Sigmoid colon (tissue), 6 donors: ENCODE measurements at regions not wholly inside any gene's neighbourhood (a gene's known extent, or its start where the extent isn't known, plus 50 kb on each side); places are given as distances from the start of the nearest gene placed in this dataset.

ENCODE experiments used
- DNase-seq: peaks from one replicate; pipeline ENCODE4 v3.0.0-alpha.2; 2019
- H3K27ac ChIP-seq, 4 donors: fragments of 200-600 bp; sonication (generic); one replicate each; pipeline ENCODE4 v1.5.1; 2016 to 2019; ENCODE audit warnings: mild to moderate bottlenecking in 1 of 4
- H3K27me3 ChIP-seq, 3 donors: fragments of 200-600 bp; sonication (generic); one replicate each; pipeline ENCODE4 v1.5.1; 2019; ENCODE audit warnings: mild to moderate bottlenecking in 1 of 3
- H3K36me3 ChIP-seq, 4 donors: fragments of 200-600 bp; sonication (generic); one replicate each; pipeline ENCODE4 v1.5.1; 2016 to 2019
- H3K4me1 ChIP-seq, 4 donors: fragments of 200-600 bp; sonication (generic); one replicate each; pipeline ENCODE4 v1.5.1; 2017 to 2019
- H3K4me3 ChIP-seq, 4 donors: fragments of 200-600 bp; sonication (generic); one replicate each; pipeline ENCODE4 v1.5.1; 2017 to 2019; ENCODE audit warnings: mild to moderate bottlenecking in 2 of 4, moderate library complexity in 1 of 4
- H3K9me3 ChIP-seq, 4 donors: fragments of 200-600 bp in 3 of 4; sonication (generic) in 3 of 4; one replicate each; pipeline versions ENCODE4 v1.5.1 to v1.6.1; 2013 to 2019
- EP300 ChIP-seq, 4 donors: sonication (generic); formaldehyde crosslinking; IDR thresholded peaks; one replicate each; pipeline ENCODE4 v1.6.1; 2017; ENCODE audit warnings: antibody characterized with exemption in 4 of 4
- POLR2A ChIP-seq, 2 donors: fragments of 450-650 bp; IDR thresholded peaks; one replicate each; pipeline ENCODE4 v1.6.1; 2016; ENCODE audit warnings: antibody characterized with exemption in 2 of 2, mild to moderate bottlenecking in 2 of 2, moderate library complexity in 2 of 2
- POLR2AphosphoS5 ChIP-seq, 4 donors: sonication (generic); formaldehyde crosslinking; IDR thresholded peaks; one replicate each; pipeline ENCODE4 v1.6.1; 2017; ENCODE audit warnings: antibody characterized with exemption in 4 of 4
- WGBS, 2 donors: extraction: QIAGEN DNeasy Blood & Tissue Kit; methylation state at CpG; one replicate each; pipeline ENCODE4 v1.1.7; 2013; 5-methylcytosine and 5-hydroxymethylcytosine counted together
- intact Hi-C: fragments of 100-400 bp; cut with DNase I; formaldehyde crosslinking; loops from one replicate; pipeline ENCODE4 v1.15.1; 2023
- TF ChIP-seq, protein P1 (sequence below), 4 experiments: fragments of 450-650 bp in 3 of 4; fragments of 200-600 bp in 1 of 4; IDR thresholded peaks; one replicate each; pipeline ENCODE4 v1.5.1; 2016 to 2019; ENCODE audit warnings: antibody characterized with exemption in 4 of 4, mild to moderate bottlenecking in 3 of 4, moderate library complexity in 2 of 4
- donor health status: healthy with polysubstance abuse.
- donor health status: healthy.

DNA sequence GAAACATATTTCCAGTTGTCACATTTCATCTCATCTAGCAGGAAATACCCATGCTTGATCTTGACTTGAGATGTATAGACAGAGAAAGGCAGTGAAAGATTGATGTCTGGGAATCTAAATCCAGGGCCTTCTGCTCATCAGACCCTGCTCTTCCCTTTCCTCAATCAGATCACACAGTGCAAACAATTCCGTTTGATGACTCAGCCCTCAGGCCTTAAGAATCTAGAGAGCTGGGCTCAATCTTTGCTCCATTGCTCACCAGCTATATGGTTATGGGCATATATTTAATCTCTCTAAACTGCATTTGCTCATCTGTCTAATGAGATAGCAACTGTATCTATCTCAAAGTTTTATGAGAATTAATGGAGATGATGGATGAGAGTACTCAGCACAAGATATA, 201.8 kb upstream of the CCDC196 start:
- intact Hi-C loops = no loop called here

DNA sequence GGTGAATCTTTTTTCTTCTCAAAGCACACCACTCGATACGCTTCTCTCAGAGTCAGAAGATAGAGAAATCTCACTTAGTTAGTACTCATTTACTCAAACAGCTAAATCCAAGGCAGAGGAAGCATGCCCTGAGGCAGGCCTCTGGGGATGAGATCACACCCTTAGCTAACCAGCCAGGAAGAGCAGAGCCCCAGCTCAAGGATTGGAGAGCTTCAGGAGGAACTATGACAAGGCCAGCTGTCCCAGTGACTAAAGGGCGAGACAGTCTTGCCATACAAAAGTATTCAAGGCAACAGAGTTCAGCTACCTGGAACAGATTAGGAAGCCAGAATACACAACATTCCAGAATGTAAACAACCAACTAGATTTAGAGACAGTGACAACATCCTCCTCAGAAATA, 197.7 kb upstream of the CCDC196 start:
- DNase-seq = no peak
- 95 to 98% methylated on average over 3 of the region's 3 CpGs for WGBS, 2 donors
- Histone ChIP-seq H3K4me1 (no peaks in the 10 kb centered on the region), H3K9me3 (no peaks in the 10 kb centered on the region), H3K27me3 (no peaks in the 10 kb centered on the region), H3K27ac (no peak overlapping the region), H3K4me3 (no peak overlapping the region), H3K36me3 (no peaks in the 10 kb centered on the region)
- no peak for TF ChIP-seq POLR2A (IDR thresholded peaks at IDR 0.05)
- no peak for TF ChIP-seq EP300 (IDR thresholded peaks at IDR 0.05)
- TF ChIP-seq, protein P1, sequence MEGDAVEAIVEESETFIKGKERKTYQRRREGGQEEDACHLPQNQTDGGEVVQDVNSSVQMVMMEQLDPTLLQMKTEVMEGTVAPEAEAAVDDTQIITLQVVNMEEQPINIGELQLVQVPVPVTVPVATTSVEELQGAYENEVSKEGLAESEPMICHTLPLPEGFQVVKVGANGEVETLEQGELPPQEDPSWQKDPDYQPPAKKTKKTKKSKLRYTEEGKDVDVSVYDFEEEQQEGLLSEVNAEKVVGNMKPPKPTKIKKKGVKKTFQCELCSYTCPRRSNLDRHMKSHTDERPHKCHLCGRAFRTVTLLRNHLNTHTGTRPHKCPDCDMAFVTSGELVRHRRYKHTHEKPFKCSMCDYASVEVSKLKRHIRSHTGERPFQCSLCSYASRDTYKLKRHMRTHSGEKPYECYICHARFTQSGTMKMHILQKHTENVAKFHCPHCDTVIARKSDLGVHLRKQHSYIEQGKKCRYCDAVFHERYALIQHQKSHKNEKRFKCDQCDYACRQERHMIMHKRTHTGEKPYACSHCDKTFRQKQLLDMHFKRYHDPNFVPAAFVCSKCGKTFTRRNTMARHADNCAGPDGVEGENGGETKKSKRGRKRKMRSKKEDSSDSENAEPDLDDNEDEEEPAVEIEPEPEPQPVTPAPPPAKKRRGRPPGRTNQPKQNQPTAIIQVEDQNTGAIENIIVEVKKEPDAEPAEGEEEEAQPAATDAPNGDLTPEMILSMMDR (IDR thresholded peaks at IDR 0.05) = no peak
- TF ChIP-seq POLR2AphosphoS5 (IDR thresholded peaks at IDR 0.05) = no peak
- intact Hi-C loops = no loop called here

More for the DNA sequence above, 201.8 kb upstream of the CCDC196 start:
- no peak for TF ChIP-seq POLR2A (IDR thresholded peaks at IDR 0.05)
- TF ChIP-seq EP300 (IDR thresholded peaks at IDR 0.05) = no peak
- TF ChIP-seq, protein P1 (IDR thresholded peaks at IDR 0.05) = no peak
- no peak for TF ChIP-seq POLR2AphosphoS5 (IDR thresholded peaks at IDR 0.05)
- DNase-seq = no peak
- Histone ChIP-seq H3K27me3 (no peaks in the 10 kb centered on the region), H3K36me3 (no peaks in the 10 kb centered on the region), H3K27ac (no peak overlapping the region), H3K4me3 (no peak overlapping the region), H3K4me1 (peaks cover 0 to 18% (median 2%) of the 10 kb centered on the region in 4 donors), H3K9me3 (no peaks in the 10 kb centered on the region)
- WGBS, 2 donors = 31 to 57% methylated on average over 1 of the region's 1 CpG

DNA sequence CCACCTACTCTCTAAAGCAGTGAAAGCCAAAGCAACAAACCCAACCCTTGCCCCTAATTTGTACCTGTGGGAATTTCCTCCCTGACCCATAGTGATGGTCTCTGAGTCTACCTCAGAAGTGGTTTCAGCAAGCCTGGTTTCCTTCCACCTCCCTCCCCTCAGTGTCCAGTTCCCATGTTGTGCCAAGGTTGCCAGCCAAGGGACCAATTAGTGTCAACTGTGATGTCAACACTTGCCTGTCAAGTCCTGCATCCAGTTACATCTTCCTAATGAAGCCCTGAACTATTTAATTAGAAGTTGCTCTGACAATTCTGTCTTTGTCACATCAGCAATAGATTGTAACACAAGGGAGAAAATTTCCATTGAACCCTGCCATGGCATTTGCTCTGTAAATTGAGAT, 194.4 kb upstream of the CCDC196 start:
- H3K27me3 ChIP-seq = no peaks in the 10 kb centered on the region
- no peaks in the 10 kb centered on the region for H3K4me1 ChIP-seq
- H3K27ac ChIP-seq = no peak overlapping the region
- no peak for TF ChIP-seq POLR2AphosphoS5 (IDR thresholded peaks at IDR 0.05)
- no peak for TF ChIP-seq POLR2A (IDR thresholded peaks at IDR 0.05)
- TF ChIP-seq, protein P1 (IDR thresholded peaks at IDR 0.05) = no peak
- no peak for TF ChIP-seq EP300 (IDR thresholded peaks at IDR 0.05)
- no peak for DNase-seq
- no peaks in the 10 kb centered on the region for H3K9me3 ChIP-seq
- no peak overlapping the region for H3K4me3 ChIP-seq
- H3K36me3 ChIP-seq = no peaks in the 10 kb centered on the region
- intact Hi-C loops = no loop called here

DNA sequence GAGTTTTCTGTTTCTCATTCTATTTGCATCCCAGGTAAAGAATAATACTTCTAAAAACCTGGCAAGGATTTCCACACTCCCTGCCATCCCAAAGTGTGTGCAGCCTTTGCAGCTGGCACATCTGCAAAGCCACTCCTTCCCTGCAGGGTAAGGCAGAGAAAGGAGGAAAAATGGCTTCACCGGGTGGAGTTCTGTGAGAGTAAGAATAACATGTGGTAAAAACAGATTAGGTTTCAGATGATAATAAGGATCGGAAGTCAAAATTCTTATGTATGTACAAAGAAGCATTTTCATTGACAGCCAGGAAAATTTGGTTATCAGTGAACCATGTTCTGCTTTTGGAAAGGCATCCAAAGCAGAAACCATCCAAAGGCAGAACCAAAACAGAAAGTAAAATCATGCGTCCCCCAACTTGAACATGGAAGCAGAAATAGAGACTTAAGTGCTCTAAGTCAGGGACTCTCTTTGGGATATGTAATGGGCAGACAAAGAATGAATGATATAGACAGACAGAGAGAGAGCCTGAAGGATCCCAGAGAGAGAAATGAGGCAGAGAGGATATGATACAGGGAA, 192.6 kb upstream of the CCDC196 start:
- H3K9me3 ChIP-seq = no peaks in the 10 kb centered on the region
- DNase-seq = no peak
- 54 to 62% methylated on average over 3 of the region's 3 CpGs for WGBS, 2 donors
- no peaks in the 10 kb centered on the region for H3K36me3 ChIP-seq
- no peaks in the 10 kb centered on the region for H3K27me3 ChIP-seq
- no peak overlapping the region for H3K4me3 ChIP-seq
- intact Hi-C loops = no loop called here
- H3K4me1 ChIP-seq = no peaks in the 10 kb centered on the region
- no peak for TF ChIP-seq POLR2A (IDR thresholded peaks at IDR 0.05)
- TF ChIP-seq, protein P1 (IDR thresholded peaks at IDR 0.05) = no peak
- TF ChIP-seq EP300 (IDR thresholded peaks at IDR 0.05) = no peak
- TF ChIP-seq POLR2AphosphoS5 (IDR thresholded peaks at IDR 0.05) = no peak
- no peak overlapping the region for H3K27ac ChIP-seq

DNA sequence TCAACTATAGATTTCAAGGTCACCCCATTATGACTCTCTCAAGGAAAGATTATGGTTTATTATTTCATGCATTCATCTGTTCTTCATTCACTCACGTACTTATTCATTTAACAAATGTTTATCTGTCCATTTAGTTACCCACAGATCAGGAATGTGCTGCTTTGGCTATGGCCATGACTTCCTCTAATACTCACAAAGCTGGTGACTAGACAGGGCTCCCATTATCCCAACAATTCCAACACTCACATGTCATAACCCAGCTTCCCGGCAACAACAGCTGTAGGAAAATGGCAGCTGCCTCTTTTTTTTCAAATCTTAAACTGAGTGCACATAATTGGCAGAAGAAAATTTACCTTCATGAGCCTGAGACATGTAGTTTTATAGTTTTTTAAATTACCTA, 190.8 kb upstream of the CCDC196 start:
- H3K9me3 ChIP-seq = no peaks in the 10 kb centered on the region
- no peaks in the 10 kb centered on the region for H3K4me1 ChIP-seq
- intact Hi-C loops = no loop called here
- H3K27me3 ChIP-seq = no peaks in the 10 kb centered on the region
- TF ChIP-seq POLR2AphosphoS5 (IDR thresholded peaks at IDR 0.05) (no peak), POLR2A (IDR thresholded peaks at IDR 0.05) (no peak), EP300 (IDR thresholded peaks at IDR 0.05) (no peak)
- TF ChIP-seq, protein P1 (IDR thresholded peaks at IDR 0.05) = no peak
- 87 to 89% methylated on average over 2 of the region's 2 CpGs for WGBS, 2 donors
- no peak for DNase-seq
- H3K27ac ChIP-seq = no peak overlapping the region
- H3K4me3 ChIP-seq = no peak overlapping the region
- no peaks in the 10 kb centered on the region for H3K36me3 ChIP-seq
